Osteocyte (in vitro differentiated cells): ENCODE measurements at regions not wholly inside any gene's neighbourhood (a gene's known extent, or its start where the extent isn't known, plus 50 kb on each side); places are given as distances from the start of the nearest gene placed in this dataset.

ENCODE experiments used
- DNase-seq: peaks from one replicate; pipeline ENCODE4 v3.0.0; 2021; ENCODE audit warnings: mixed read lengths; ENCODE audit not compliant: unreplicated experiment; ENCODE audit errors: extremely low spot score
- H3K27ac Mint-ChIP-seq: one replicate; pipeline ENCODE4 v1.8.0; 2021; ENCODE audit warnings: mild to moderate bottlenecking, mixed read lengths; ENCODE audit not compliant: unreplicated experiment
- H3K27me3 Mint-ChIP-seq: one replicate; pipeline ENCODE4 v1.8.0; 2021; ENCODE audit warnings: mixed read lengths; ENCODE audit not compliant: unreplicated experiment
- H3K36me3 Mint-ChIP-seq: one replicate; pipeline ENCODE4 v1.8.0; 2021; ENCODE audit warnings: mixed read lengths; ENCODE audit not compliant: unreplicated experiment
- H3K4me1 Mint-ChIP-seq: one replicate; pipeline ENCODE4 v1.8.0; 2021; ENCODE audit warnings: mixed read lengths; ENCODE audit not compliant: unreplicated experiment
- H3K4me3 Mint-ChIP-seq: one replicate; pipeline ENCODE4 v1.8.0; 2021; ENCODE audit warnings: mild to moderate bottlenecking, moderate library complexity, mixed read lengths; ENCODE audit not compliant: unreplicated experiment
- H3K9me3 Mint-ChIP-seq: one replicate; pipeline ENCODE4 v1.8.0; 2021; ENCODE audit warnings: mixed read lengths; ENCODE audit not compliant: unreplicated experiment
- TF ChIP-seq, protein P1 (sequence below): fragments of 200-600 bp; sonication (generic); IDR thresholded peaks from 2 replicates; pipeline ENCODE4 v1.5.0; 2021; ENCODE audit warnings: antibody characterized with exemption, mild to moderate bottlenecking, moderate library complexity

DNA sequence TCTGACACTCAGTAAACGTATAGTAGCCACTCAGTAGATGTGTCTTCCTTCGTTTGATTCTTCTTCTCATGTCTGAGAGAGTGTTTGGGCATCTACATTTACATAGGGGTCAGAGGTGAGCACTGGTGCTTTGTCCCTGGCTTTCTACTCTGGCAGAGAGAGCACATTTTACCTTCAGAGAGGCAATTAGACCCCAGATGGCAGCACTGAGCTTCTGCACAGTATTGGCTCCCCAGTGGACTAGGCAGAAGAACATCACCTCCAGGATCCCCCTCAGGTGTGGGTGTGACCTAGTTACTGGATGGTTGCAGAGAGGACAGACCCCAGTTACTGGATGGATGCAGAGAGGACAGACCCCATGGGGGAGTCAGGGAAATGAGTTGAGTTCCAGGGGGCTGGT is 327.2 kb downstream of the DHX35 start:
- Mint-ChIP-seq H3K27ac (no peak overlapping the region), H3K36me3 (no peaks in the 10 kb centered on the region), H3K4me1 (no peaks in the 10 kb centered on the region), H3K4me3 (no peak overlapping the region), H3K27me3 (peaks cover 18% of the 10 kb centered on the region), H3K9me3 (peaks cover 9% of the 10 kb centered on the region)
- DNase-seq: no peak
- TF ChIP-seq, protein P1, sequence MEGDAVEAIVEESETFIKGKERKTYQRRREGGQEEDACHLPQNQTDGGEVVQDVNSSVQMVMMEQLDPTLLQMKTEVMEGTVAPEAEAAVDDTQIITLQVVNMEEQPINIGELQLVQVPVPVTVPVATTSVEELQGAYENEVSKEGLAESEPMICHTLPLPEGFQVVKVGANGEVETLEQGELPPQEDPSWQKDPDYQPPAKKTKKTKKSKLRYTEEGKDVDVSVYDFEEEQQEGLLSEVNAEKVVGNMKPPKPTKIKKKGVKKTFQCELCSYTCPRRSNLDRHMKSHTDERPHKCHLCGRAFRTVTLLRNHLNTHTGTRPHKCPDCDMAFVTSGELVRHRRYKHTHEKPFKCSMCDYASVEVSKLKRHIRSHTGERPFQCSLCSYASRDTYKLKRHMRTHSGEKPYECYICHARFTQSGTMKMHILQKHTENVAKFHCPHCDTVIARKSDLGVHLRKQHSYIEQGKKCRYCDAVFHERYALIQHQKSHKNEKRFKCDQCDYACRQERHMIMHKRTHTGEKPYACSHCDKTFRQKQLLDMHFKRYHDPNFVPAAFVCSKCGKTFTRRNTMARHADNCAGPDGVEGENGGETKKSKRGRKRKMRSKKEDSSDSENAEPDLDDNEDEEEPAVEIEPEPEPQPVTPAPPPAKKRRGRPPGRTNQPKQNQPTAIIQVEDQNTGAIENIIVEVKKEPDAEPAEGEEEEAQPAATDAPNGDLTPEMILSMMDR: peak; percentile 34

DNA sequence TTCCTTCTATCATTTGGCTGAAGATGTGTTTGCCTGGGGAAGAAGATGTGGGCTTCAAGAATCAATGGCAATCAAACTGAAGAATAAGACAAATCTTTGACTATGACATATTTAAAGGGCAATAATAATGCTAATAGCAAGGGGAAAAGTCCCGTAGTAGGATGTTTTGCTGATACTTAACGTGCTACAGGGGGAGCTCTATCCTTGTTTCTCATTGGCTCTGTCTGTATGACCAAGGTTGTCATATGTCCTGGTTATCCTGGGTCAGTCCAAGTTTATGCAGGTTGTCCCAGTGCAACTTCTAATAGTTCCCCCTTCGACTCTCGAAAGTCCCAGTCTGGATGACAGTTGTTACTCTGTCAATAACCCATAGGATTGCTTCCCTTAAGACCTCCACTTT is 321.3 kb downstream of the DHX35 start:
- TF ChIP-seq, protein P1: no peak
- no peak overlapping the region for H3K27ac Mint-ChIP-seq
- peaks cover 8% of the 10 kb centered on the region for H3K4me1 Mint-ChIP-seq
- H3K9me3 Mint-ChIP-seq: no peaks in the 10 kb centered on the region
- DNase-seq: no peak
- H3K36me3 Mint-ChIP-seq: no peaks in the 10 kb centered on the region
- H3K4me3 Mint-ChIP-seq: no peak overlapping the region
- H3K27me3 Mint-ChIP-seq: peaks cover 39% of the 10 kb centered on the region

DNA sequence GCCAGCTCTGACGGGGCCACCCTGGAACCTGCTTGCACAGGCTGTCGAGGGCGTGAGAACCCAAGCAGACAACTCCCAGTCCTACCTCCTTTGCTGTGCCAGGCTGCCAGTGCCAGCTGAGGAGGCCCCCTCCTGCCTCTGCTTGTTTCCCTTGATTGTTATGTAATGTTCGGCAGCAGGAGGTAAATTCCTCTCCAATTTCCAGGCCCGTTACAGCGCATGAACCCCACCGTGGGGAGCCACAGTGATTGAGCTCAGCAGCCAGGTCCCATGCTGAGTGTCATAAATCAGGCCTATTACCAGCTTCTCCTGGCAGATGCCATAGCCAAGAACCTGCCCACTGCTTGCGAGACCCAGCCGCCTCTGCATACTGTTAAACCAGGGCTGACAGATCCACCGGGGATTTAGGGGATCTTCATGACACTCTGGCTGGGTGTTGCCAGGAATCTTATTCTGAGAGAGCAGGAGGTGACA is 320.5 kb downstream of the DHX35 start:
- Mint-ChIP-seq H3K27me3 (peaks cover 43% of the 10 kb centered on the region), H3K27ac (no peak overlapping the region), H3K9me3 (no peaks in the 10 kb centered on the region), H3K36me3 (no peaks in the 10 kb centered on the region), H3K4me1 (peaks cover 8% of the 10 kb centered on the region), H3K4me3 (no peak overlapping the region)
- DNase-seq: no peak
- TF ChIP-seq, protein P1: no peak

DNA sequence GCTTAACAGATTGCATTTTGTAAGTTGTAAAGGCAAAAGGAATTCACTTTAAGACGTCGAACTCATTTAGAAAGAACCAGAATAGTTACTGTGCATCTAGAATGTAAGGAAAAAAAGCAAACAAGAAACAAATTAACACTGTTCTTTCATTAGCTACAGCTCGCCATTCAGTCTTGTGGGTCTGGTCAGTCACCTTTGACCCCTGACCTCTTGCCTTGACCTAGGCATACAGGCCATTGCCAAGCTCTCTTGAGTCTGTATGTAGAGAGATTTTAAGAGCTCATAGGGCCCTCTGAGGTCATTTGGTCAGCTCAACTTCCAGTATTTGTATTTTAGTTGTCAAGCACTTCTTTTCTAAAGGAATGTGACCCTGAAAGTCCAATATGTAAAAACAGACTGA is 318.7 kb downstream of the DHX35 start:
- H3K36me3 Mint-ChIP-seq: no peaks in the 10 kb centered on the region
- TF ChIP-seq, protein P1: no peak
- H3K27ac Mint-ChIP-seq: no peak overlapping the region
- H3K9me3 Mint-ChIP-seq: peaks cover 5% of the 10 kb centered on the region
- DNase-seq: no peak
- peaks cover 8% of the 10 kb centered on the region for H3K4me1 Mint-ChIP-seq
- H3K4me3 Mint-ChIP-seq: no peak overlapping the region
- peaks cover 42% of the 10 kb centered on the region for H3K27me3 Mint-ChIP-seq

DNA sequence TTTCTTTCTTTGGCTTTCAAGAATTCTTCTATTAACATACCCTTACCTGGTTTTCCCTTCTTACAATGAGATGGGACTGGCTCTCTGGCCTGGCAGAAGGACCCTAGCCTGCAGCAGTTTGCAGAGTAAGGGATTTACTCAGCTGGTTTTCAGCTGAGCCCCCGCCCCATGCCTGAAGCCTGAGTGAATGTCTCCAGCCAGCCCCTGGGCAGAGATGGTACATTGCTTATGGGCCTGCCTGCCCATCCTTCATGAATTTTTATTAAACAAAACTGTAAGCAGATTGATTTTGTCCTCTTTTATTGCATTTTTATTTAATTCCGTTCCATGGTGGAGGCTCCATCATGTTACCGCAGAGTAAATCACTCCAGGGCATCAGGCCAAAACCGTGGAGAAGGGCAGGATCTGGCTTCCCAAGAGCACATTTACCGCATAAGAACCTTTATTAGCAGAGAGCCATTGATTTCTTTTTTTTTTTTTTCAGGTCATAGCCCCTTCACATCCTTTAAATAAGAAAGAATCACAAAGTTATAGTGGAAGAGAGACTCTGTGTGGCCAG is 316.2 kb downstream of the DHX35 start:
- Mint-ChIP-seq H3K36me3 (no peaks in the 10 kb centered on the region), H3K27me3 (peaks cover 32% of the 10 kb centered on the region), H3K4me3 (no peak overlapping the region), H3K4me1 (peaks cover 8% of the 10 kb centered on the region), H3K9me3 (peaks cover 9% of the 10 kb centered on the region), H3K27ac (no peak overlapping the region)
- DNase-seq: no peak
- TF ChIP-seq, protein P1: no peak
